Stimulated activated CD4-positive, alpha-beta T cell treated with anti-CD3 and anti-CD28 coated beads, Interleukin-15, amount 100 ng/mL, for 24 hours (primary cell): ENCODE measurements at regions not wholly inside any gene's neighbourhood (a gene's known extent, or its start where the extent isn't known, plus 50 kb on each side); places are given as distances from the start of the nearest gene placed in this dataset.

Source experiments
- DNase-seq: peaks from one replicate; pipeline ENCODE4 v3.0.0-alpha.2; 2020

DNA sequence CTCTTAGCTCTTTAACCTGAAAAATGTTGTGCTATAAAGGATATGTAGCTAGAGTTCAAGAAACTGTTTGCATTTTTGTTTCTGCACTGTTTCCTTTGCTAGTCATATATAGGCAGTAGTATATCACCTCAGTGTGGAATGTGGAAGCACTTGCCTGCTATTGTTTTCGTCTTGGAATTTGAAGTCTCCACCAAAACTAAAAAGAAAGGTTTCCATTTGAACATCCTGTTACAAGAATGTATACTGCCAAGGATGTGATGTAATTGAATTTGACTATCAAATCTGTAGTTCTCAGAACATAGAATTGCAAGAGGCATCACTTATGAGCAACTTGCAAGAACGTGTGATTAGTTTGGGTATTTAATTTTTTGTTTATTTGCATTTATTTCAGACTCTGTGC lies 51.1 kb upstream of the MEOX2 start:
- no peak for DNase-seq
